Stimulated activated naive CD4-positive, alpha-beta T cell (primary cell): ENCODE measurements at regions not wholly inside any gene's neighbourhood (a gene's known extent, or its start where the extent isn't known, plus 50 kb on each side); places are given as distances from the start of the nearest gene placed in this dataset.
"Not testable (repeated sequence)": the region's sequence is repeated elsewhere in the genome, so short reads cannot be mapped to it uniquely, and the experiment has no call there.

Experiments used
- DNase-seq, 6 experiments: peaks; one replicate each; lab custom pipeline; 2025; lab: John Stamatoyannopoulos, UW

DNA sequence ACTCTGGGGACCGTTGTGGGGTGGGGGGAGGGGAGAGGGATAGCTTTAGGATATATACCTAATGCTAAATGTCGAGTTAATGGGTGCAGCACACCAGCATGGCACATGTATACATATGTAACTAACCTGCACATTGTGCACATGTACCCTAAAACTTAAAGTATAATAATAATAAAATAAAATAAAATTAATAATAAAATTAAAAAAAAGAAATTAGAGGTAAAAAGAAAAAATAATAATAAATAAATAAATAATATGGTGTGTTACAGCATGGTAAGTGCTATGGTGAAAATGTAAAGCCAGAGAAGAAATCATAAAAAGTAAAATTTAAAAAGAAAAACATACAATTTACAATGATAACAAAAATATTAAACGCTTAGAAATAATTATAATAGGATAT lies 552.8 kb upstream of the PBX1 start:
- not testable (repeated sequence) for DNase-seq

GRCh38 chr1:164006621-164007020 lies 552.4 kb upstream of the PBX1 start:
- DNase-seq = no peak

DNA sequence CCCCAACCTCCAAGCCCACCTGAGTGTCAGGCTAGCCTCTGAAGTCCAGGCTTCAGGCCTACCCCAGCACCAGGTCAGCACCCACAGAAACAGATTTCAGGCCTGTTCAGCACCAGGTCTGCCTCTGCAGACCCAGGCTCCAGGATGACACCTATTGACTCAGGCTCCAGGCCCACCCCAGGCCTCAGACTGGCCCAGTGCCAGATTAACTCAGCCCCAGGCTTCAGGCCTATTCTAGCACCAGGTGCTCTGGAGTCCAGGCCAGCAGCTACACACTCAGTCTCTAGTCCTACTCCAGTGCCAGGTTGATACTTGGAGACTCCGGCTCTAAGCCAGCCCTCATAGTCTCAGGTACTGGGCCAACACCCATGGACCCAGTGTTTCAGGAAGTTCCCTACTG lies 541.7 kb upstream of the PBX1 start:
- DNase-seq = no peak

DNA sequence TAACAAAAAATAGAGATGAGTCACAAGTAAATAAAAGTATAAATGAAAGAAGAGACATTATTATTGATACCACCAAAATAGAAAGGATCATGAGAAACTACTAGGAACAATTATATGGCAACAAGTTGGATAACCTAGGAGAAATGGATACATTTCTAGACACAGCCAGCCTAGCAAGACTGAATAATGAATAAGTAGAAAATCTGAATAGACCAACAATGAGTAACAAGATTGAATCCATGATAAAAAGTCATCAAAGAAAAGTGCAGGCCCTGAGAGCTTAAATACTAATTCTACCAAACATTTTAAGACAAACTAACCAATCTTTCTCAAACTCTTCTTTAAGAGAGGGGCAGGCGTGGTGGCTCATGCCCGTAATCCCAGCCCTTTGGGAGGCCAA lies 538.6 kb upstream of the PBX1 start:
- DNase-seq = no peak

DNA sequence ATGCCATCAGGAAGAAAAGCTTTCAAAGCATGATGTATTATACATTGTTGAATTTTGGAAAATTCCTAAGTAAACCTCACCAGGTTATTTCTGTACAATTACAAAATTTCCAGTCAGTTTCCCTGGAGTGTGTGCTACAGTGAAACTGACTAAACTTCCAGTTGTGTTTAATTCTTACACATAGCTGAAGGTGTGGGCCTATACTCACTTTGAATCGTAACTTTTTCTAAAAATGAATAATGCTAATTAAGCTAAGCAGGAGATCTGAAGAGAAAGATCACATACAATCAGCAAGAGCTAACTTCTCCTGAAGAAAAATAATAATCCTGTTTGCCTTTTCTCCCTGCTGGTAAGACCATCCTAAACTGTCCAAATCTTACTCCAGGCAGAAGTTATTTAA lies 537.2 kb upstream of the PBX1 start:
- no peak for DNase-seq

DNA sequence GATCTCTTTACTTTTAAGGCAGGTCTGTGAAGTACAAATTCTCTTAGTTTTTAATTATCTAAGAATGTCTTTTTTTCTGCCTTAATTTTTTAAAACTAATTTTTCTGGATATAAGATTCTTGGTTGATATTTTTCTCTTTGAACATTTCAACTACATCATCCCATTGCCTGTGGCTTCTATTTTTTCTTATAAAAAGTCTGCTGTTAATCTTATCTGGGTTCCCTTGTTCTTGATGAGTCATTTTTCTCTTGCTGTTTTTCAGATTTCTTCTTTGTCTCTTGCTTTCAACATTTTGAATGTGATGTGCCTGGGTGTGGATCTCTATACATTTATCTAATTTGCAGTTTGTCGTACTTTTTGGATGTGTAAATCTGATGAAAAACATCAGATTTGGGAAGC lies 525.2 kb upstream of the PBX1 start:
- DNase-seq = no peak

- no peak for DNase-seq
Observed at GRCh38 chr1:164040754-164041153, 518.2 kb upstream of the PBX1 start.

GRCh38 chr1:164051782-164052181 lies 507.2 kb upstream of the PBX1 start:
- no peak for DNase-seq

GRCh38 chr1:164054331-164054730 lies 504.7 kb upstream of the PBX1 start:
- DNase-seq = no peak

- no peak for DNase-seq
Observed at GRCh38 chr1:164058198-164058597, 500.8 kb upstream of the PBX1 start.

DNA sequence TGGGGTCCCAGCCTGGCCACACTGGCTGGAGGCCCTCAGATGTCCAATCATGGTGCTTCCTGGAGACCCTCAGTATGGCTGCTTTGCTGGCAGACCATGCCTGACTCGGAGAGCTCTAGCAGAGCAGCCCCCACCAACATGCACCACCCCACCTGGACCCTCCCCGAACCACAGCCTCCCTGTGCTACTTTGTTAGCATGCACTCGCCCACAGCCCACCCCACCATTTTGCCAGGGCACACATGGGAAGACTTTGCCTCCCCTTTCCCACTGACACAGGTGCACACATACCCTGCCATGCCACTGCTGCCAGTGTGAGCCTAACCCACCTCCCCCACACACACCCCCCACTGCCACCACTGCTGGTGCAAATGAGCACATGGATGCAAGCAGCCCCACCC lies 497.5 kb upstream of the PBX1 start:
- no peak for DNase-seq

GRCh38 chr1:164064501-164064900 lies 494.5 kb upstream of the PBX1 start:
- no peak for DNase-seq

GRCh38 chr1:164071288-164071687 lies 487.7 kb upstream of the PBX1 start:
- DNase-seq = no peak

GRCh38 chr1:164086832-164087231 lies 472.2 kb upstream of the PBX1 start:
- DNase-seq = no peak

GRCh38 chr1:164087906-164088453 lies 471.0 kb upstream of the PBX1 start:
- no peak for DNase-seq

GRCh38 chr1:164092603-164093353 lies 466.2 kb upstream of the PBX1 start:
- DNase-seq = no peak

- DNase-seq = no peak
Observed at GRCh38 chr1:164093543-164093942, 465.4 kb upstream of the PBX1 start.

DNA sequence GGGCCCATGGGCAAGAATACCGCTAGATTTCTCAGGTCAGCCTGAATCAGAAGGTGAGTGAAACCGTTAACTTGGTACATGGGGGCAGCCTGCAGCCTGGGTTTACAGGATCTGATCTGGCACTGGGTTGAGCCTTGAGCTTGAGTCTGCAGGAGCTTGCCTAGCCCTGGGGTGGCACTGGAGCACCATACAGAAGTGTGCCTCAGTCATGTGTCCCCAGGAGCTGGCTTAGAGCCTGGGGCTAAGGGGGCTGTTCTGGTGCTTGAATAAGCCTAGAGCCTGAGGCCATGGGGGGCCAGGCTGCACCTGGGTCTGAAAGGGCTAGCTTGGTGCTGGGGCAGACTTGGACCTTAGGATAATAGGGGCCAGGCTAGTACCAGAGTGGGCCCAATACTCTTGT lies 457.2 kb upstream of the PBX1 start:
- DNase-seq = no peak

GRCh38 chr1:164131949-164132348 lies 427.0 kb upstream of the PBX1 start:
- DNase-seq = no peak

GRCh38 chr1:164137273-164137925 lies 421.6 kb upstream of the PBX1 start:
- no peak for DNase-seq

- DNase-seq = no peak
Observed at GRCh38 chr1:164141797-164142196, 417.2 kb upstream of the PBX1 start.

GRCh38 chr1:164154622-164155021 lies 404.4 kb upstream of the PBX1 start:
- no peak for DNase-seq

DNA sequence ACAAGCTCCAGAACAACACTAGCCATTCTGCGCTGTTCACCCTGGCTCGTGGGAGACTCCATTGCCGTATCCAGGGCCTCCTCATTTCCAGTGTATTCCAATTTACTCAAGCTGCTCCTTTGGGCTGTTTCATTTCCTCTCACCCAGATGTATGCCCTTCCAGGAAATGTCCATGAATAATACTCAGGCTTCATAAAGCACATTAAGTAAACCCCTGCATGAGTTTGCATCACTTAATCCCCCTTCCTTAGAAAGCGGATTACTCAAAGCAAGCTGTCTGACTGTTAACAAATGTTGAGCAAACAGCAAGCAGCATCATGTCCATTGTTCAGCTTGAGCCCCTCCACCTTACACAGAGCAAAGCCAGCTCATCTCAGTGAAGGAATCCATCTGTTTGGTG lies 403.6 kb upstream of the PBX1 start:
- no peak for DNase-seq
